ENCODE measurements at regions not wholly inside any gene's neighbourhood (a gene's known extent, or its start where the extent isn't known, plus 50 kb on each side); places are given as distances from the start of the nearest gene placed in this dataset.

- TF ChIP-seq CTCF (conservative IDR thresholded peaks at IDR 0.05; ENCODE audit: low read depth, low read length) (no peak), EZH2 (IDR thresholded peaks at IDR 0.05; ENCODE audit: borderline replicate concordance, low read depth, low read length, poor library complexity, severe bottlenecking) (no peak)
Observed at GRCh38 chr1:63142001-63142400, 180.4 kb upstream of the FOXD3 start.

Data from A673 (cell line).